Ishikawa (cell line): ENCODE measurements at regions not wholly inside any gene's neighbourhood (a gene's known extent, or its start where the extent isn't known, plus 50 kb on each side); places are given as distances from the start of the nearest gene placed in this dataset.

Experiments
- EP300 ChIP-seq: IDR thresholded peaks from 2 replicates; pipeline ENCODE4 v1.6.1; 2012; ENCODE audit warnings: borderline replicate concordance
- FOXM1 ChIP-seq: IDR thresholded peaks from 2 replicates; pipeline ENCODE4 v1.6.1; 2012; ENCODE audit warnings: low read depth, borderline replicate concordance
- MAX ChIP-seq: IDR thresholded peaks from 2 replicates; pipeline ENCODE4 v1.6.1; 2012

GRCh38 chr16:85358704-85359146, 246.5 kb upstream of the CIBAR2 start:
- no peak for TF ChIP-seq FOXM1
- TF ChIP-seq MAX, result no peak
- TF ChIP-seq EP300, result no peak
